ENCODE measurements at regions not wholly inside any gene's neighbourhood (a gene's known extent, or its start where the extent isn't known, plus 50 kb on each side); places are given as distances from the start of the nearest gene placed in this dataset.

- Histone ChIP-seq H3K4me3 (no peak overlapping the region), H3K27ac (no peak overlapping the region), H3K9me3 (replicated peaks) (0 out of 2 replicates have a peak, but pooled peaks cover 2% of the 10 kb centered on the region), H3K36me3 (no peaks in the 10 kb centered on the region), H3K27me3 (replicated peaks) (no peaks in the 10 kb centered on the region; the same call in 1 of the 2 replicates), H3K4me1 (replicated peaks) (no peaks in the 10 kb centered on the region)
- DNase-seq (ENCODE audit: low read depth in 1 of 2, low spot score in 2 of 2), result no peak
Measured at GRCh38 chr20:60294632-60295031, 336.4 kb downstream of the CDH26 start.

- H3K4me1 ChIP-seq (replicated peaks), result no peaks in the 10 kb centered on the region
- H3K27me3 ChIP-seq (replicated peaks), result no peaks in the 10 kb centered on the region; the same call in 1 of the 2 replicates
- no peaks in the 10 kb centered on the region for H3K36me3 ChIP-seq
- H3K9me3 ChIP-seq (replicated peaks), result no peaks in the 10 kb centered on the region
- H3K27ac ChIP-seq, result no peak overlapping the region
- no peak for DNase-seq (ENCODE audit: low read depth in 1 of 2, low spot score in 2 of 2)
- no peak overlapping the region for H3K4me3 ChIP-seq
Measured at GRCh38 chr20:60295214-60295613, 337.0 kb downstream of the CDH26 start.

GRCh38 chr20:60297649-60298048, 339.4 kb downstream of the CDH26 start:
- Histone ChIP-seq H3K27ac (no peak overlapping the region), H3K36me3 (no peaks in the 10 kb centered on the region), H3K4me3 (no peak overlapping the region), H3K4me1 (replicated peaks) (no peaks in the 10 kb centered on the region), H3K9me3 (replicated peaks) (no peaks in the 10 kb centered on the region), H3K27me3 (replicated peaks) (no peaks in the 10 kb centered on the region; the same call in 1 of the 2 replicates)
- DNase-seq (ENCODE audit: low read depth in 1 of 2, low spot score in 2 of 2), result no peak

- no peak for DNase-seq (ENCODE audit: low read depth in 1 of 2, low spot score in 2 of 2)
- Histone ChIP-seq H3K4me3 (no peak overlapping the region), H3K9me3 (replicated peaks) (no peaks in the 10 kb centered on the region)
Measured at GRCh38 chr20:60298647-60299046, 340.4 kb downstream of the CDH26 start.

GRCh38 chr20:60299951-60300350, 341.7 kb downstream of the CDH26 start:
- no peak overlapping the region for H3K4me3 ChIP-seq

More at GRCh38 chr20:60298647-60299046, 340.4 kb downstream of the CDH26 start:
- Histone ChIP-seq H3K27me3 (replicated peaks) (no peaks in the 10 kb centered on the region; the same call in 1 of the 2 replicates), H3K36me3 (no peaks in the 10 kb centered on the region), H3K4me1 (replicated peaks) (no peaks in the 10 kb centered on the region), H3K27ac (no peak overlapping the region)

GRCh38 chr20:60300374-60300773, 342.2 kb downstream of the CDH26 start:
- Histone ChIP-seq H3K9me3 (replicated peaks) (no peaks in the 10 kb centered on the region), H3K4me3 (no peak overlapping the region), H3K27ac (no peak overlapping the region), H3K4me1 (replicated peaks) (no peaks in the 10 kb centered on the region), H3K27me3 (replicated peaks) (no peaks in the 10 kb centered on the region; the same call in 1 of the 2 replicates), H3K36me3 (no peaks in the 10 kb centered on the region)
- DNase-seq (ENCODE audit: low read depth in 1 of 2, low spot score in 2 of 2), result no peak

More at GRCh38 chr20:60299951-60300350, 341.7 kb downstream of the CDH26 start:
- Histone ChIP-seq H3K27ac (no peak overlapping the region), H3K27me3 (replicated peaks) (no peaks in the 10 kb centered on the region; the same call in 1 of the 2 replicates), H3K4me1 (replicated peaks) (no peaks in the 10 kb centered on the region), H3K9me3 (replicated peaks) (no peaks in the 10 kb centered on the region), H3K36me3 (no peaks in the 10 kb centered on the region)
- DNase-seq (ENCODE audit: low read depth in 1 of 2, low spot score in 2 of 2), result no peak

- no peak for DNase-seq (ENCODE audit: low read depth in 1 of 2, low spot score in 2 of 2)
- Histone ChIP-seq H3K4me3 (no peak overlapping the region), H3K36me3 (no peaks in the 10 kb centered on the region), H3K27me3 (replicated peaks) (no peaks in the 10 kb centered on the region; the same call in 1 of the 2 replicates), H3K4me1 (replicated peaks) (no peaks in the 10 kb centered on the region), H3K27ac (no peak overlapping the region), H3K9me3 (replicated peaks) (no peaks in the 10 kb centered on the region)
Measured at GRCh38 chr20:60302875-60303274, 344.7 kb downstream of the CDH26 start.

- Histone ChIP-seq H3K27me3 (replicated peaks) (no peaks in the 10 kb centered on the region), H3K4me1 (replicated peaks) (no peaks in the 10 kb centered on the region), H3K9me3 (replicated peaks) (no peaks in the 10 kb centered on the region), H3K27ac (no peak overlapping the region), H3K36me3 (no peaks in the 10 kb centered on the region), H3K4me3 (no peak overlapping the region)
- no peak for DNase-seq (ENCODE audit: low read depth in 1 of 2, low spot score in 2 of 2)
Measured at GRCh38 chr20:60304026-60304590, 345.9 kb downstream of the CDH26 start.

GRCh38 chr20:60304931-60305330, 346.7 kb downstream of the CDH26 start:
- no peak for DNase-seq (ENCODE audit: low read depth in 1 of 2, low spot score in 2 of 2)
- H3K36me3 ChIP-seq, result no peaks in the 10 kb centered on the region
- no peaks in the 10 kb centered on the region for H3K27me3 ChIP-seq (replicated peaks)

GRCh38 chr20:60306105-60306504, 347.9 kb downstream of the CDH26 start:
- no peak for DNase-seq (ENCODE audit: low read depth in 1 of 2, low spot score in 2 of 2)
- no peaks in the 10 kb centered on the region for H3K4me1 ChIP-seq (replicated peaks)
- no peak overlapping the region for H3K27ac ChIP-seq
- no peaks in the 10 kb centered on the region for H3K9me3 ChIP-seq (replicated peaks)
- H3K36me3 ChIP-seq, result no peaks in the 10 kb centered on the region
- H3K27me3 ChIP-seq (replicated peaks), result no peaks in the 10 kb centered on the region
- no peak overlapping the region for H3K4me3 ChIP-seq

More at GRCh38 chr20:60304931-60305330, 346.7 kb downstream of the CDH26 start:
- H3K4me3 ChIP-seq, result no peak overlapping the region
- H3K4me1 ChIP-seq (replicated peaks), result no peaks in the 10 kb centered on the region
- H3K9me3 ChIP-seq (replicated peaks), result no peaks in the 10 kb centered on the region
- H3K27ac ChIP-seq, result no peak overlapping the region

- no peak overlapping the region for H3K27ac ChIP-seq
- no peaks in the 10 kb centered on the region for H3K9me3 ChIP-seq (replicated peaks)
- no peaks in the 10 kb centered on the region for H3K27me3 ChIP-seq (replicated peaks)
- DNase-seq (ENCODE audit: low read depth in 1 of 2, low spot score in 2 of 2), result no peak
- no peaks in the 10 kb centered on the region for H3K36me3 ChIP-seq
- no peaks in the 10 kb centered on the region for H3K4me1 ChIP-seq (replicated peaks)
- no peak overlapping the region for H3K4me3 ChIP-seq
Measured at GRCh38 chr20:60306551-60306950, 348.3 kb downstream of the CDH26 start.

GRCh38 chr20:60310560-60311349, 352.5 kb downstream of the CDH26 start:
- H3K36me3 ChIP-seq, result no peaks in the 10 kb centered on the region
- no peaks in the 10 kb centered on the region for H3K27me3 ChIP-seq (replicated peaks)
- DNase-seq (ENCODE audit: low read depth in 1 of 2, low spot score in 2 of 2), result no peak
- no peak overlapping the region for H3K27ac ChIP-seq
- no peaks in the 10 kb centered on the region for H3K9me3 ChIP-seq (replicated peaks)
- no peaks in the 10 kb centered on the region for H3K4me1 ChIP-seq (replicated peaks)
- H3K4me3 ChIP-seq, result no peak overlapping the region

- Histone ChIP-seq H3K27ac (no peak overlapping the region), H3K27me3 (replicated peaks) (no peaks in the 10 kb centered on the region)
Measured at GRCh38 chr20:60313191-60313590, 355.0 kb downstream of the CDH26 start.

GRCh38 chr20:60313614-60314013, 355.4 kb downstream of the CDH26 start:
- DNase-seq (ENCODE audit: low read depth in 1 of 2, low spot score in 2 of 2), result no peak
- Histone ChIP-seq H3K4me3 (no peak overlapping the region), H3K9me3 (replicated peaks) (no peaks in the 10 kb centered on the region), H3K4me1 (replicated peaks) (no peaks in the 10 kb centered on the region), H3K27me3 (replicated peaks) (no peaks in the 10 kb centered on the region), H3K27ac (no peak overlapping the region), H3K36me3 (no peaks in the 10 kb centered on the region)

More at GRCh38 chr20:60313191-60313590, 355.0 kb downstream of the CDH26 start:
- H3K4me1 ChIP-seq (replicated peaks), result no peaks in the 10 kb centered on the region
- H3K4me3 ChIP-seq, result no peak overlapping the region
- DNase-seq (ENCODE audit: low read depth in 1 of 2, low spot score in 2 of 2), result no peak
- no peaks in the 10 kb centered on the region for H3K36me3 ChIP-seq
- H3K9me3 ChIP-seq (replicated peaks), result no peaks in the 10 kb centered on the region
